T-helper 1 cell treated with Interleukin-12 subunit alpha and Interleukin-12 subunit beta and Interleukin-4 antibody, amounts not matched to agents 30 μg/mL and 1 μg/mL, for 36 hours (primary cell): ENCODE measurements at regions not wholly inside any gene's neighbourhood (a gene's known extent, or its start where the extent isn't known, plus 50 kb on each side); places are given as distances from the start of the nearest gene placed in this dataset.

Experiments used
- H3K27ac Mint-ChIP-seq: one replicate; pipeline ENCODE4 v1.8.0; 2021; ENCODE audit warnings: mild to moderate bottlenecking, mixed read lengths
- H3K27me3 Mint-ChIP-seq: one replicate; pipeline ENCODE4 v1.8.0; 2021; ENCODE audit warnings: low read depth, mixed read lengths
- H3K36me3 Mint-ChIP-seq: one replicate; pipeline ENCODE4 v1.8.0; 2021; ENCODE audit warnings: low read depth, mixed read lengths
- H3K4me1 Mint-ChIP-seq: one replicate; pipeline ENCODE4 v1.8.0; 2021; ENCODE audit warnings: low read depth, mixed read lengths
- H3K4me3 Mint-ChIP-seq: one replicate; pipeline ENCODE4 v1.8.0; 2021; ENCODE audit warnings: mild to moderate bottlenecking, moderate library complexity, mixed read lengths
- H3K9me3 Mint-ChIP-seq: one replicate; pipeline ENCODE4 v1.8.0; 2021; ENCODE audit warnings: mixed read lengths

- Mint-ChIP-seq H3K27me3 (no peaks in the 10 kb centered on the region), H3K4me3 (no peak overlapping the region), H3K9me3 (no peaks in the 10 kb centered on the region), H3K27ac (no peak overlapping the region), H3K4me1 (no peaks in the 10 kb centered on the region), H3K36me3 (no peaks in the 10 kb centered on the region)
These were observed 54.5 kb upstream of the WDR75 start for GRCh38 chr2:189386741-189387140.

GRCh38 chr2:189391201-189391600, 50.1 kb upstream of the WDR75 start:
- no peaks in the 10 kb centered on the region for H3K9me3 Mint-ChIP-seq
- no peaks in the 10 kb centered on the region for H3K27me3 Mint-ChIP-seq
- H3K4me3 Mint-ChIP-seq: no peak overlapping the region
- no peaks in the 10 kb centered on the region for H3K4me1 Mint-ChIP-seq
- H3K36me3 Mint-ChIP-seq: no peaks in the 10 kb centered on the region
- H3K27ac Mint-ChIP-seq: no peak overlapping the region
